ENCODE measurements at regions not wholly inside any gene's neighbourhood (a gene's known extent, or its start where the extent isn't known, plus 50 kb on each side); places are given as distances from the start of the nearest gene placed in this dataset.

GRCh38 chr6:110033101-110033500, 55.0 kb downstream of the GPR6 start:
- ATAC-seq: no peak
- peaks cover 0 to 5% (median 2%) of the 10 kb centered on the region in 4 donors for H3K4me1 Mint-ChIP-seq
- peaks cover 0 to 23% (median 6%) of the 10 kb centered on the region in 3 donors for H3K36me3 Mint-ChIP-seq
- POLR2A ChIA-PET: no interaction called here
- H3K27me3 Mint-ChIP-seq: no peaks in the 10 kb centered on the region
- no peaks in the 10 kb centered on the region for H3K9me3 Mint-ChIP-seq
- peak overlapping the region in 1 of 10 donors; percentile 38 for H3K27ac Mint-ChIP-seq
- DNase-seq: no peak
- H3K4me3 Mint-ChIP-seq: no peak overlapping the region

GRCh38 chr6:110033749-110034666, 55.9 kb downstream of the GPR6 start:
- POLR2A ChIA-PET: no interaction called here
- Mint-ChIP-seq H3K27me3 (no peaks in the 10 kb centered on the region), H3K4me3 (no peak overlapping the region), H3K4me1 (peaks cover 0 to 11% (median 6%) of the 10 kb centered on the region in 4 donors), H3K36me3 (peaks cover 0 to 23% (median 6%) of the 10 kb centered on the region in 3 donors), H3K9me3 (no peaks in the 10 kb centered on the region), H3K27ac (peak overlapping the region in 2 of 10 donors; percentile 6 to 63)
- DNase-seq (no peak), ATAC-seq (no peak)

DNA sequence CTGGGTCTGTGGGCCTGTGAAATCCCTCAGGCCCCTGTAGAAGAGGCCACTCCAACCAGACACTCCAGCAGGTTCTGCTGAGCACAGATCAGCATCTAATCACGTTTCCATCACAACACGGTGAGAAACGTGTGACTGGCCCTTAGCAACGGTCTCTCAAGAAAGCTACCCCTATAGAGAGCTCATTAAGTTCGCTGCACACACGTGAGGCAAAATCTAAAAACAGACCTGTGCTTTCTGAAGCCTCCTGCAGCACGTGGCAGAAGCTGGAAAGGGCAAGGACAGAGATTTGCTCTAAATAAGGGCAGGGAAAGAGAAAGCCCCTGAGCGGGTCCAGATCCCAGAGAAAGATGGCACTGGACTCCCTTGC, 56.5 kb downstream of the GPR6 start:
- H3K4me1 Mint-ChIP-seq: peaks cover 6 to 18% (median 11%) of the 10 kb centered on the region in 4 donors

GRCh38 chr6:110035321-110035720, 57.2 kb downstream of the GPR6 start:
- DNase-seq (no peak), ATAC-seq (no peak)
- no peaks in the 10 kb centered on the region for H3K27me3 Mint-ChIP-seq
- H3K4me3 Mint-ChIP-seq: no peak overlapping the region
- H3K4me1 Mint-ChIP-seq: peaks cover 12 to 24% (median 17%) of the 10 kb centered on the region in 4 donors
- H3K36me3 Mint-ChIP-seq: peaks cover 0 to 23% (median 6%) of the 10 kb centered on the region in 3 donors
- H3K27ac Mint-ChIP-seq: no peak overlapping the region
- POLR2A ChIA-PET: no interaction called here
- no peaks in the 10 kb centered on the region for H3K9me3 Mint-ChIP-seq

More for the DNA sequence above, 56.5 kb downstream of the GPR6 start:
- POLR2A ChIA-PET: no interaction called here
- no peak overlapping the region for H3K4me3 Mint-ChIP-seq
- H3K9me3 Mint-ChIP-seq: no peaks in the 10 kb centered on the region
- ATAC-seq (no peak), DNase-seq (no peak)
- H3K36me3 Mint-ChIP-seq: peaks cover 0 to 23% (median 6%) of the 10 kb centered on the region in 3 donors
- H3K27ac Mint-ChIP-seq: peak overlapping the region in 1 of 10 donors; percentile 37
- H3K27me3 Mint-ChIP-seq: no peaks in the 10 kb centered on the region

DNA sequence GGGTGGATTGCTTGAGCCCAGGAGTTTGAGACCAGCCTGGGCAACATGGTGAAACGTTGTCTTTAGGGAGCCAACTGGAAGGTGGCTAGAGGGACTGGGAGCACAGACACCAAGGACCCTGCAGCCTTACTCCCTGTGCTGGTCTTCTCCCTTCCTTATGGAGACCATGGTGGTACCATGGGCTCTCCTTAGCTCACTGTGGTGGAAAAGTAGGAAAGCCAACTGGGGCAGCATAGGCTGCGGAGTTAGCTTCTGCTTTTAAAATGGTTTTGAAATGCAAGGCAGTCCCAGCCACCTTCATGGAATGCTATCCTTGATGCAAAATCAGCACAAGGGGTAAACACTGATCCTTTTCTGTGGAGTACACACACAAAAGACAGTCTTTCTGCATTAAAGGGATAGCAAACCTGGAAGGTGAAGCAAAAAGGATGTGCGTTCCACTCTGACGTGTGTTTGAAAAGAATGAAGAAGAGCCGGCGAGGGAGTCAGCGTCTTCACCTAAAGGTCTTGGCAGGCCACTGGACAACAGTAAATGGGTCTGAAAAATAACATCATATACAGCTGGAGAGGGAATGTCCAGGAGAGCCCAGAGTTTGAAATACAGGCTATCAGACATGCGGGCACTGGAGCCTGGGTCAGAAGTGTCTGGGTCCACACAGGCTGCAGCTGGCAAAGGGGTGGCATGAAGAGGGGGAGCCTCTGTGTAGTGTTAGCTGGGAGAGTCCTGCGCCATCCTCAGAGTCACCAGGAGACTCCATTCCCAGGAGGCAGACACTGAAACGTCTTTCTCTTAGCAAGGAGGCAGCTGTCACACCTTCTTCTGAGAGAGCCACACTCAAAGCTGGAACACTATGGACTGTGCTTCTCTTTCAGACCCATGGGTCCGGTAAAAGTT, 58.5 kb downstream of the GPR6 start:
- Mint-ChIP-seq H3K27ac (no peak overlapping the region), H3K4me3 (no peak overlapping the region), H3K27me3 (no peaks in the 10 kb centered on the region), H3K36me3 (peaks cover 0 to 23% (median 6%) of the 10 kb centered on the region in 3 donors), H3K9me3 (no peaks in the 10 kb centered on the region), H3K4me1 (peaks cover 12 to 24% (median 19%) of the 10 kb centered on the region in 4 donors)
- POLR2A ChIA-PET: no interaction called here
- ATAC-seq (no peak), DNase-seq (no peak)

GRCh38 chr6:110037726-110038295, 59.7 kb downstream of the GPR6 start:
- POLR2A ChIA-PET: interaction anchor here (0.8 kb wide), 1 partner anchor 142 kb away, joined by 3 read pairs; the partner anchor contains the start of genes CDC40 and WASF1
- ATAC-seq (no peak), DNase-seq (no peak)
- Mint-ChIP-seq H3K4me1 (peaks cover 12 to 24% (median 19%) of the 10 kb centered on the region in 4 donors), H3K36me3 (peaks cover 0 to 23% (median 6%) of the 10 kb centered on the region in 3 donors), H3K4me3 (peak overlapping the region in 3 of 10 donors; percentile 3 to 49 (median 16)), H3K27me3 (no peaks in the 10 kb centered on the region), H3K27ac (peak overlapping the region in 3 of 10 donors; percentile 51 to 98 (median 83)), H3K9me3 (no peaks in the 10 kb centered on the region)

GRCh38 chr6:110039364-110039980, 61.4 kb downstream of the GPR6 start:
- no peaks in the 10 kb centered on the region for H3K27me3 Mint-ChIP-seq
- POLR2A ChIA-PET: interaction anchor here (0.6 to 2.5 kb wide), 16 partner anchors 63 to 1481 kb away, joined by 3 to 20 read pairs (median 4); partner anchors contain the start of genes AK9, CD164, CEP57L1 and FIG4
- DNase-seq: peak; percentile 65 to 90 (median 80)
- H3K4me1 Mint-ChIP-seq: peaks cover 12 to 35% (median 19%) of the 10 kb centered on the region in 4 donors
- no peaks in the 10 kb centered on the region for H3K9me3 Mint-ChIP-seq
- ATAC-seq: peak; percentile 78 to 84
- H3K36me3 Mint-ChIP-seq: peaks cover 0 to 18% (median 6%) of the 10 kb centered on the region in 3 donors
- peak overlapping the region; percentile 86 to 98 (median 94) for H3K27ac Mint-ChIP-seq
- peak overlapping the region; percentile 89 to 97 (median 92) for H3K4me3 Mint-ChIP-seq

DNA sequence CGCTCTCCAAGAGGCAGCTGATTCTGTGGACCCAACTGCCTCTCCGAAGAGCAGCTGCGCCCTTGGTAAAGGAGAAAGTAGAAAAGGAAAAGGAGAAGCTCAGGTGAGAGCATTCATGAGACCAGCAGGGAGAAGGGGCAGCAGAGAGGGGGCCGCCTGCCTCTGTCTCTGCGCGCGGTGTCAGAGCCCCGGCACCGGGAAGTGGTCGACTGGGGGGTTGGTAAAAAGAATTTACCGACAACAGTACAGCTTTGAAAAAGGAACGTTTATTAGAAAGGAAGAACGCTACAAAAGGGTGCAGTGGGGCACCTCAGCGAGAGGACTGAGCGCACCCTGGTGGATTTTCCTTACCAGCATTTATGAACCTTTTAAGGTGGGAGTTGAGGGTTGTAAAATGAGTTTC, 61.9 kb downstream of the GPR6 start:
- H3K4me3 Mint-ChIP-seq: peak overlapping the region; percentile 89 to 97 (median 92)
- DNase-seq: peak; percentile 13 to 75 (median 54)
- POLR2A ChIA-PET: interaction anchor here (0.7 to 2.5 kb wide), 8 partner anchors 334 to 1482 kb away, joined by 3 to 20 read pairs (median 7); partner anchors contain the start of genes AK9, CD164, CEP57L1 and FIG4
- ATAC-seq: peak; percentile 79 to 80
- no peaks in the 10 kb centered on the region for H3K27me3 Mint-ChIP-seq
- no peaks in the 10 kb centered on the region for H3K9me3 Mint-ChIP-seq
- H3K4me1 Mint-ChIP-seq: peaks cover 12 to 35% (median 19%) of the 10 kb centered on the region in 4 donors
- peaks cover 0 to 15% (median 6%) of the 10 kb centered on the region in 3 donors for H3K36me3 Mint-ChIP-seq
- peak overlapping the region; percentile 86 to 98 (median 94) for H3K27ac Mint-ChIP-seq

- peak overlapping the region in 9 of 10 donors; percentile 22 to 89 (median 47) for H3K4me3 Mint-ChIP-seq
- H3K4me1 Mint-ChIP-seq: peaks cover 12 to 35% (median 19%) of the 10 kb centered on the region in 4 donors
- no peaks in the 10 kb centered on the region for H3K27me3 Mint-ChIP-seq
- H3K27ac Mint-ChIP-seq: peak overlapping the region in 5 of 10 donors; percentile 63 to 94 (median 81)
- H3K9me3 Mint-ChIP-seq: no peaks in the 10 kb centered on the region
- POLR2A ChIA-PET: interaction anchor here (1.3 to 2.5 kb wide), 6 partner anchors 335 to 1482 kb away, joined by 4 to 20 read pairs (median 10); partner anchors contain the start of genes AK9, CEP57L1, FIG4 and SESN1
- H3K36me3 Mint-ChIP-seq: peaks cover 0 to 8% (median 0%) of the 10 kb centered on the region in 3 donors
- ATAC-seq (no peak), DNase-seq (no peak)
Measured at GRCh38 chr6:110040716-110041115, 62.6 kb downstream of the GPR6 start.

- Mint-ChIP-seq H3K27me3 (no peaks in the 10 kb centered on the region), H3K36me3 (peaks cover 0 to 6% (median 0%) of the 10 kb centered on the region in 3 donors), H3K27ac (peak overlapping the region in 5 of 10 donors; percentile 11 to 85 (median 80)), H3K9me3 (no peaks in the 10 kb centered on the region), H3K4me3 (peak overlapping the region in 8 of 10 donors; percentile 22 to 66 (median 47)), H3K4me1 (peaks cover 12 to 35% (median 19%) of the 10 kb centered on the region in 4 donors)
- POLR2A ChIA-PET: interaction anchor here (2.5 kb wide), 1 partner anchor 349 kb away, joined by 16 read pairs; no protein-coding TSS in a partner anchor
- DNase-seq (no peak), ATAC-seq (no peak)
Measured at GRCh38 chr6:110041126-110041525, 63.0 kb downstream of the GPR6 start.

DNA sequence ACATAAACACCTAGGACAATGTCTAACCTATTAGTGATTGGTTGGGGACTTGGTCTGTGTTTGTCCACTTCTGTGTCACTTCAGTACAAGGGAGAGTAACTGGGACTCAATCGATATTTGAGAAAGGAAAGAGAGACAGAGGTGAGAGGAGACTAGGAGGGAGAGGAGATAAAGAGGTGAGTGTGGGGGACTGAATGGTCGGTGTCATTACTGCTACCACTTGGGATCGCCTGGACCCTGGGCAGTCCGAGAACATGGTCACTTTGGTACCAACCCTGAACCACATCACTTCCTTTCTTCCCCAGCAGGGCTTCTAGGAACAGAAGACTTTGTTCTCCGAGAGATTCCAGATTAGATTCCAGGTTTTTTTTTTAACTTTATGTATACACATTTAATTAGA, 63.7 kb downstream of the GPR6 start:
- H3K36me3 Mint-ChIP-seq: no peaks in the 10 kb centered on the region
- no peak overlapping the region for H3K4me3 Mint-ChIP-seq
- no peaks in the 10 kb centered on the region for H3K9me3 Mint-ChIP-seq
- DNase-seq: no peak
- peaks cover 12 to 35% (median 19%) of the 10 kb centered on the region in 4 donors for H3K4me1 Mint-ChIP-seq
- ATAC-seq: no peak
- H3K27me3 Mint-ChIP-seq: no peaks in the 10 kb centered on the region
- no peak overlapping the region for H3K27ac Mint-ChIP-seq
- POLR2A ChIA-PET: no interaction called here

Measured in naive thymus-derived CD8-positive, alpha-beta T cell (primary cell).